Fibroblast of lung (primary cell): ENCODE measurements at regions not wholly inside any gene's neighbourhood (a gene's known extent, or its start where the extent isn't known, plus 50 kb on each side); places are given as distances from the start of the nearest gene placed in this dataset.

ENCODE experiments used
- DNase-seq, 2 donors: peaks; one replicate each; pipeline versions ENCODE4 v3.0.0 to v3.0.0-alpha.2; 2010; ENCODE audit warnings: low read depth in 2 of 2
- H2AFZ ChIP-seq: 2 replicates; pipeline ENCODE4 v1.5.1; 2012; ENCODE audit warnings: low read length, control low read depth, inconsistent platforms
- H3K27ac ChIP-seq: 2 replicates; pipeline ENCODE4 v1.5.1; 2011; ENCODE audit warnings: low read length, control low read depth; ENCODE audit not compliant: insufficient read depth
- H3K27me3 ChIP-seq: 2 replicates; pipeline ENCODE4 v1.5.1; 2011; ENCODE audit warnings: mild to moderate bottlenecking, low read length; ENCODE audit not compliant: control insufficient read depth, insufficient read depth
- H3K36me3 ChIP-seq: 2 replicates; pipeline ENCODE4 v1.5.1; 2011; ENCODE audit warnings: low read length; ENCODE audit not compliant: control insufficient read depth, insufficient read depth
- H3K4me1 ChIP-seq: 2 replicates; pipeline ENCODE4 v1.5.1; 2011; ENCODE audit warnings: low read length; ENCODE audit not compliant: control insufficient read depth, insufficient read depth; ENCODE audit errors: extremely low read depth
- H3K4me2 ChIP-seq: 2 replicates; pipeline ENCODE4 v1.5.1; 2011; ENCODE audit warnings: low read length, control low read depth; ENCODE audit not compliant: insufficient read depth; ENCODE audit errors: extremely low read depth
- H3K4me3 ChIP-seq, 4 experiments: fragments of 200-600 bp in 1 of 4; sonication (generic) in 1 of 4; replicated peaks in 1 of 4; 2 replicates each; pipeline ENCODE4 v1.5.1; 2011 to 2016; ENCODE audit warnings: low read length in 4 of 4, low read depth in 3 of 4, mild to moderate bottlenecking in 3 of 4, control low read depth in 2 of 4, inconsistent platforms in 1 of 4, mixed read lengths in 1 of 4; ENCODE audit not compliant: insufficient read depth in 1 of 4; ENCODE audit errors: control extremely low read depth in 1 of 4
- H3K79me2 ChIP-seq: 2 replicates; pipeline ENCODE4 v1.5.1; 2012; ENCODE audit warnings: mild to moderate bottlenecking, low read length, inconsistent platforms; ENCODE audit not compliant: control insufficient read depth, insufficient read depth
- H3K9ac ChIP-seq: 2 replicates; pipeline ENCODE4 v1.5.1; 2011; ENCODE audit warnings: mild to moderate bottlenecking, low read length, control low read depth; ENCODE audit not compliant: insufficient read depth
- H3K9me3 ChIP-seq: 2 replicates; pipeline ENCODE4 v1.5.1; 2012; ENCODE audit warnings: low read depth, low read length; ENCODE audit not compliant: control insufficient read depth, insufficient read depth
- H4K20me1 ChIP-seq: 2 replicates; pipeline ENCODE4 v1.5.1; 2011; ENCODE audit warnings: low read length; ENCODE audit not compliant: control insufficient read depth, insufficient read depth; ENCODE audit errors: extremely low read depth
- EZH2 ChIP-seq: IDR thresholded peaks from 2 replicates; pipeline ENCODE4 v1.5.1; 2012; ENCODE audit warnings: low read length, control low read depth, mild to moderate bottlenecking; ENCODE audit errors: missing control alignments
- TF ChIP-seq, protein P1 (sequence below), 2 donors: IDR thresholded peaks in 1 of 2; conservative IDR thresholded peaks in 1 of 2; 1 replicate in 1 of 2; 2 replicates in 1 of 2; pipeline ENCODE4 v1.5.1; 2011 to 2012; ENCODE audit warnings: low read length in 2 of 2, control low read depth in 1 of 2, inconsistent platforms in 1 of 2, low read depth in 1 of 2, mild to moderate bottlenecking in 1 of 2

DNA sequence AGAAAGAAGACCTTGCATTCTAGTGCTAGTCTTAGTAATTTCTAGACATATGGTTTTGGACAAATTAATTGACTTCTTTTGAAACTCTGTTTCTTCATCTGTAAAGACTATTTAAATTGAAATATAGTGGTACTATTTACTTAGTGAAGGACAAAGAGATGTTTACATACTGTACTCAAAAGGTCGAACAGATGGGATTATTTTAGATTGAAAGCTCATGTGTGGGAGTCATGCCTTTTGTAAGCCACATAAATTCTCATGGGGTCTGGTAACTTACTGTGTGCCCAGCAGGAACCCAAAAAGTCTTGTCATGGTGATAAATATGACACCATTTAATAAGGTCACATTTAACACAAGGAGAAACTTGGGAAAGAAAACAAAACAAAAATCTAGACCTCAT, 368.2 kb upstream of the CITED2 start:
- TF ChIP-seq, protein P1, sequence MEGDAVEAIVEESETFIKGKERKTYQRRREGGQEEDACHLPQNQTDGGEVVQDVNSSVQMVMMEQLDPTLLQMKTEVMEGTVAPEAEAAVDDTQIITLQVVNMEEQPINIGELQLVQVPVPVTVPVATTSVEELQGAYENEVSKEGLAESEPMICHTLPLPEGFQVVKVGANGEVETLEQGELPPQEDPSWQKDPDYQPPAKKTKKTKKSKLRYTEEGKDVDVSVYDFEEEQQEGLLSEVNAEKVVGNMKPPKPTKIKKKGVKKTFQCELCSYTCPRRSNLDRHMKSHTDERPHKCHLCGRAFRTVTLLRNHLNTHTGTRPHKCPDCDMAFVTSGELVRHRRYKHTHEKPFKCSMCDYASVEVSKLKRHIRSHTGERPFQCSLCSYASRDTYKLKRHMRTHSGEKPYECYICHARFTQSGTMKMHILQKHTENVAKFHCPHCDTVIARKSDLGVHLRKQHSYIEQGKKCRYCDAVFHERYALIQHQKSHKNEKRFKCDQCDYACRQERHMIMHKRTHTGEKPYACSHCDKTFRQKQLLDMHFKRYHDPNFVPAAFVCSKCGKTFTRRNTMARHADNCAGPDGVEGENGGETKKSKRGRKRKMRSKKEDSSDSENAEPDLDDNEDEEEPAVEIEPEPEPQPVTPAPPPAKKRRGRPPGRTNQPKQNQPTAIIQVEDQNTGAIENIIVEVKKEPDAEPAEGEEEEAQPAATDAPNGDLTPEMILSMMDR (conservative IDR thresholded peaks at IDR 0.05 in 1 of 2, IDR thresholded peaks at IDR 0.05 in 1 of 2; ENCODE audit: low read depth in 1 of 2, low read length in 2 of 2), result no peak
- no peak for TF ChIP-seq EZH2
- no peak overlapping the region for H2AFZ ChIP-seq
- no peak overlapping the region for H3K27ac ChIP-seq
- no peaks in the 10 kb centered on the region for H3K36me3 ChIP-seq
- no peaks in the 10 kb centered on the region for H3K79me2 ChIP-seq
- no peaks in the 10 kb centered on the region for H3K27me3 ChIP-seq
- no peak overlapping the region for H3K4me3 ChIP-seq
- no peak overlapping the region for H3K9ac ChIP-seq
- no peak for DNase-seq
- no peak overlapping the region for H3K4me2 ChIP-seq
- H4K20me1 ChIP-seq, result no peaks in the 10 kb centered on the region
- H3K4me1 ChIP-seq, result peaks cover 7% of the 10 kb centered on the region
- no peaks in the 10 kb centered on the region for H3K9me3 ChIP-seq

DNA sequence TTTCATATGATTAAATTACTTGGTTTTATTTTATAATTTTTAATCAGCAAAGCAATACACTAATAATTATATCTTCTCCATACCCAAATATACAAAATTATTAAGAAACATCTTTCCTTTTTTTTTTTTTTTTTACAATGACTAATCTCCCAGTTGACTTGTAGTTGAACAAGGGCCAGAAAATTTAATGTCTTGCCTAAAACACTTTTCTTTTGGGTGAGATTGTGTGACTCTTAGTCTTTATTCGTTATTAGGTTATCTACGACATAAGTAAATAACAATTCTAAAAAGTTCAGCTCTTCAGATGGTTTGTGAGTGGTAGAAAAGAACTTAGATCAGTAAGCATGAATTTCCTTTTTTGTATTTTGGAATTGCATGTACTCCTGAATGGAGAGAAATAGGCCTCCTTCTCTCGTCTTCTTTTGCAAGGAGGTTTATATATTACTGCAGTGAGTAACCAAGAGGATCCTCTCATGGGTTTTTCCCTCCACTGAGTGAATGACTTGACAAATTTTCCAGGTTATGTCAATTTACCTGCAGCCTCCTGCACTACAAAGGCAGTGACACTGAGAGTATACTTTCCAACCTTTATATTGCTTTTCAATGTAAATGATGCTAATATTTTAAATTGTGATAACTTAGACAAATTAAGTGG, 364.5 kb upstream of the CITED2 start:
- TF ChIP-seq, protein P1 (conservative IDR thresholded peaks at IDR 0.05 in 1 of 2, IDR thresholded peaks at IDR 0.05 in 1 of 2; ENCODE audit: low read depth in 1 of 2, low read length in 2 of 2), result no peak
- no peak for TF ChIP-seq EZH2
- Histone ChIP-seq H2AFZ (no peak overlapping the region), H3K79me2 (no peaks in the 10 kb centered on the region), H3K9me3 (no peaks in the 10 kb centered on the region), H3K4me3 (no peak overlapping the region), H3K4me2 (no peak overlapping the region), H3K9ac (no peak overlapping the region), H4K20me1 (no peaks in the 10 kb centered on the region), H3K36me3 (no peaks in the 10 kb centered on the region), H3K27ac (no peak overlapping the region), H3K4me1 (peaks cover 4% of the 10 kb centered on the region), H3K27me3 (no peaks in the 10 kb centered on the region)
- DNase-seq, result no peak

DNA sequence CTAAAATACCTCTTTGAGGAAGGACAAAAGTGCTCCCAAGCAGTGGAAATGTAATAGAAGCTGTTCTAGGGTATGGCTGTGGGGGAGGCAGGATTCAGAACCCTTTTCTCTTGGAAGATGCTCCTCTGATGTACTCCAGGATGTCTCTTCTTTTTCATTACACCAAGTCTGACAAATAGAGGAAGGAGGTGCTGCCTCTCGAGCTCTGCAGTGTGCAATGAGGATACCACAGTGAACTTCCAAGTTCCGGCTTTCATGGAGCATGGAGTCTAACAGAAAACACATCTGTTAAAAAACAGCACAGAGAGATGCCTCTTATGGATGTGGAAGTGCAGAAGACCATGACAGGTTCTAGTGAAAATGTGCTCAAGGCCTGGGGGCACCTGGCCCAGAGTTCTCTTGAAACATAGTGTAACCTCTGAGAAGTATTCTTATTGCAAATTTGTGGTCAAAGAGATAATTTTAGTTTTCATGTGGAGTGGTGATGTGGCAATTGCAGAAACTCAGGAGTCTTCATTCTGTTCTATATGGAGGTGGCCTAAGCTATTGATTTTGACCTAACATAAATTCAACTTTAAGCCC, 362.0 kb upstream of the CITED2 start:
- no peak for DNase-seq
- Histone ChIP-seq H3K9me3 (no peaks in the 10 kb centered on the region), H3K9ac (no peak overlapping the region), H2AFZ (no peak overlapping the region), H3K27ac (no peak overlapping the region), H3K4me1 (no peaks in the 10 kb centered on the region), H3K36me3 (no peaks in the 10 kb centered on the region), H4K20me1 (no peaks in the 10 kb centered on the region), H3K4me3 (no peak overlapping the region), H3K4me2 (no peak overlapping the region), H3K79me2 (no peaks in the 10 kb centered on the region), H3K27me3 (no peaks in the 10 kb centered on the region)
- TF ChIP-seq, protein P1 (conservative IDR thresholded peaks at IDR 0.05 in 1 of 2, IDR thresholded peaks at IDR 0.05 in 1 of 2; ENCODE audit: low read depth in 1 of 2, low read length in 2 of 2), result no peak
- TF ChIP-seq EZH2, result no peak
